K562 (cell line): ENCODE measurements at regions not wholly inside any gene's neighbourhood (a gene's known extent, or its start where the extent isn't known, plus 50 kb on each side); places are given as distances from the start of the nearest gene placed in this dataset.

Experiments
- ATAC-seq: fragments of 200-7000 bp; cut with Tn5 transposase; 3 replicates; pipeline ENCODE4 v1.9.1; 2020; ENCODE audit warnings: moderate library complexity
- BruUV-seq: library from RNA; stranded (reverse); fragments of 400-500 nt; replicated peaks from 2 replicates; lab custom pipeline; 2021; lab: Mats Ljungman, UMichigan
- CTCF ChIA-PET: fragments of 300-600 bp; formaldehyde crosslinking; extraction: SDS; loops from one replicate; lab custom pipeline; 2021; ENCODE audit warnings: low intra/inter-chr PET ratio; lab: Yijun Ruan, JAX
- POLR2A ChIA-PET: fragments of 300-600, 350-650 bp; sonication (Branson Sonifier 250); formaldehyde crosslinking; extraction: SDS; loops from one replicate; lab custom pipeline; 2021; ENCODE audit warnings: antibody characterized with exemption, inconsistent platforms; lab: Yijun Ruan, JAX
- DNase-seq, 4 experiments: peaks; one replicate each; pipeline versions ENCODE4 v3.0.0 to v3.0.0-alpha.2; 2011 to 2018; ENCODE audit warnings: low spot score in 3 of 4, mixed read lengths in 3 of 4; ENCODE audit errors: extremely low read depth in 1 of 4
- FAIRE-seq: peaks from 2 replicates; lab custom pipeline; 2011; peaks lifted over from hg19 to GRCh38; lab: Jason Lieb, UNC
- H2AFZ ChIP-seq: 2 replicates; pipeline ENCODE4 v1.6.0; 2011; ENCODE audit warnings: low read depth, low read length, control low read depth, inconsistent platforms
- H3K27ac ChIP-seq: fragments of 200-600 bp; 3 replicates; pipeline ENCODE4 v1.8.0; 2011; ENCODE audit warnings: low read depth, mild to moderate bottlenecking, control low read depth, inconsistent platforms, low read length, moderate library complexity, mixed read lengths; ENCODE audit errors: extremely low read depth
- H3K27me3 ChIP-seq, 2 experiments: fragments of 300-600 bp in 1 of 2; 2 replicates in 1 of 2; 3 replicates in 1 of 2; pipeline versions ENCODE4 v1.6.0 to v1.8.0; 2011; ENCODE audit warnings: inconsistent platforms in 2 of 2, low read length in 2 of 2, mild to moderate bottlenecking in 1 of 2, mixed read lengths in 1 of 2, moderate library complexity in 1 of 2; ENCODE audit not compliant: control insufficient read depth in 2 of 2, insufficient read depth in 2 of 2
- H3K36me3 ChIP-seq: fragments of 300-600 bp; 3 replicates; pipeline ENCODE4 v1.8.0; 2011; ENCODE audit warnings: mild to moderate bottlenecking, low read length, inconsistent platforms; ENCODE audit not compliant: control insufficient read depth, insufficient read depth
- H3K4me1 ChIP-seq, 2 experiments: fragments of 200-600 bp in 1 of 2; replicated peaks in 1 of 2; 2 replicates in 1 of 2; 3 replicates in 1 of 2; pipeline versions ENCODE4 v1.5.1 to v1.8.0; 2011; ENCODE audit warnings: inconsistent platforms in 2 of 2, low read length in 2 of 2, mild to moderate bottlenecking in 1 of 2, mixed read lengths in 1 of 2, moderate library complexity in 1 of 2; ENCODE audit not compliant: control insufficient read depth in 2 of 2, insufficient read depth in 2 of 2
- H3K4me2 ChIP-seq: 2 replicates; pipeline ENCODE4 v1.6.1; 2011; ENCODE audit warnings: low read length, control low read depth, inconsistent platforms, mixed read lengths; ENCODE audit not compliant: insufficient read depth
- H3K4me3 ChIP-seq: fragments of 200-600 bp; sonication (generic), shearing (Covaris generic); 2 replicates; pipeline ENCODE4 v1.5.1; 2016; ENCODE audit warnings: control low read depth, inconsistent platforms
- H3K79me2 ChIP-seq: fragments of 200-600 bp; 3 replicates; pipeline ENCODE4 v1.8.0; 2011; ENCODE audit warnings: low read length, inconsistent platforms; ENCODE audit not compliant: control insufficient read depth, insufficient read depth
- H3K9ac ChIP-seq, 2 experiments: 2 replicates each; pipeline versions ENCODE4 v1.6.0 to v1.6.1; 2011; ENCODE audit warnings: low read depth in 2 of 2, low read length in 2 of 2, control low read depth in 1 of 2, inconsistent platforms in 1 of 2, mild to moderate bottlenecking in 1 of 2, mixed read lengths in 1 of 2; ENCODE audit not compliant: insufficient read depth in 1 of 2
- H3K9me1 ChIP-seq: one replicate; pipeline ENCODE4 v1.6.0; 2011; ENCODE audit warnings: inconsistent platforms, mild to moderate bottlenecking, low read length, moderate library complexity; ENCODE audit not compliant: control insufficient read depth, insufficient read depth
- H3K9me3 ChIP-seq: replicated peaks from 2 replicates; pipeline ENCODE4 v1.5.1; 2011; ENCODE audit warnings: low read depth, low read length, inconsistent platforms; ENCODE audit not compliant: control insufficient read depth, insufficient read depth
- H4K20me1 ChIP-seq: replicated peaks from 2 replicates; pipeline ENCODE4 v1.6.1; 2011; ENCODE audit warnings: low read length, inconsistent platforms, mixed read lengths; ENCODE audit not compliant: control insufficient read depth, insufficient read depth
- FOXP1 ChIP-seq: sonication (generic); formaldehyde crosslinking; IDR thresholded peaks from 2 replicates; pipeline ENCODE4 v1.8.0; 2022; ENCODE audit warnings: mild to moderate bottlenecking, missing genetic modification reagents
- KLF16 ChIP-seq: IDR thresholded peaks from 2 replicates; pipeline ENCODE4 v1.6.1; 2016; ENCODE audit warnings: antibody characterized with exemption
- MNT ChIP-seq, 2 experiments: fragments of 450-650 bp; conservative IDR thresholded peaks; 2 replicates each; pipeline ENCODE4 v1.6.1; 2017; ENCODE audit warnings: mild to moderate bottlenecking in 2 of 2, moderate library complexity in 2 of 2
- POLR2H ChIP-seq: IDR thresholded peaks from 2 replicates; pipeline ENCODE4 v1.6.1; 2016; ENCODE audit warnings: missing genetic modification characterization, low read depth, mild to moderate bottlenecking, control low read depth, missing compliant biosample characterization, moderate library complexity
- SREBF2 ChIP-seq: sonication (generic); formaldehyde crosslinking; IDR thresholded peaks from 2 replicates; pipeline ENCODE4 v1.4.0; 2020; ENCODE audit warnings: mild to moderate bottlenecking, missing genetic modification reagents
- ZNF133 ChIP-seq: fragments of 250-450 bp; sonication (Bioruptor Pico); IDR thresholded peaks from 2 replicates; pipeline ENCODE4 v1.4.0; 2020; ENCODE audit warnings: mild to moderate bottlenecking
- ZNF347 ChIP-seq: fragments of 450-650 bp; formaldehyde crosslinking; IDR thresholded peaks from 2 replicates; pipeline ENCODE4 v1.4.0; 2020; ENCODE audit warnings: low read depth, mild to moderate bottlenecking, moderate library complexity
- ZNF408 ChIP-seq: fragments of 250-450 bp; sonication (Bioruptor Pico); IDR thresholded peaks from 2 replicates; pipeline ENCODE4 v1.4.0; 2020; ENCODE audit warnings: low read depth, mild to moderate bottlenecking, moderate library complexity
- WGBS: fragments of 100-300 bp; shearing (Covaris generic); methylation state at CpG from one replicate; pipeline ENCODE4 v1.1.6; 2016; ENCODE audit warnings: low coverage, mixed read lengths; ENCODE audit not compliant: insufficient coverage; ENCODE audit errors: missing lambda C conversion rate; 5-methylcytosine and 5-hydroxymethylcytosine counted together
- in situ Hi-C: fragments of 300-500 bp; cut with MboI; formaldehyde crosslinking; loops from 4 replicates; pipeline ENCODE4 v1.15.0; 2018; ENCODE audit warnings: inconsistent platforms, mixed read lengths
- intact Hi-C: fragments of 100-400 bp; cut with micrococcal nuclease; formaldehyde crosslinking; loops from 2 replicates; pipeline ENCODE4 v1.14.2; 2022
- TF ChIP-seq, protein P1 (sequence below): fragments of 200-800 bp; sonication (Bioruptor generic); IDR thresholded peaks from 2 replicates; pipeline ENCODE4 v1.6.1; 2016; ENCODE audit warnings: missing genetic modification characterization, missing compliant biosample characterization

- TF ChIP-seq ZNF408, result no peak
Observed at GRCh38 chr10:130862122-130862521, 449.4 kb downstream of the TCERG1L start (continued).

DNA sequence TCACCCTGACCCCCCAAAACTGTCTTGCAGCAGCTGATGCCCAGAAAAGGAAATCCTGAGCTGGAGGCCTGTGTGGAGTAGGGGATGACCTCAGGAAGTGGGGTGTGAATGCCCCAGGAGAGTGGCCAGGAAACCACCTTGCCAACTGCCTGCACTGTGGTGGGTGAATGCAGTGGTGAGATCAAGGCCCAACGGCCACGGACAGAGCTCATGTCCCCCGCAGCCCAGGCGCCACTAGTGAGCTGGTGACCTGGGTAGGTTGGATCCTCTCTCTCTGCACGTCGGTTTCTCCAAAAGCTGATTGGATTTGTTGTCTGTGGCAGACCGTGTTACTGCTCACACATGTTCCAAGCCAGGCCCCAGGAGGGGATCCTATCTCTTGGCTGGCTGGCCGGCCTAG lies 448.9 kb downstream of the TCERG1L start:
- Histone ChIP-seq H4K20me1 (no peaks in the 10 kb centered on the region), H3K27ac (no peak overlapping the region), H3K4me3 (no peak overlapping the region), H3K9ac (no peak overlapping the region), H3K27me3 (no peaks in the 10 kb centered on the region), H3K4me1 (no peaks in the 10 kb centered on the region), H3K4me2 (no peak overlapping the region), H3K36me3 (no peaks in the 10 kb centered on the region), H3K9me1 (no peaks in the 10 kb centered on the region), H3K9me3 (no peaks in the 10 kb centered on the region), H2AFZ (no peak overlapping the region), H3K79me2 (no peaks in the 10 kb centered on the region)
- TF ChIP-seq SREBF2 (CRISPR knock-in tag), result no peak
- TF ChIP-seq, protein P1, sequence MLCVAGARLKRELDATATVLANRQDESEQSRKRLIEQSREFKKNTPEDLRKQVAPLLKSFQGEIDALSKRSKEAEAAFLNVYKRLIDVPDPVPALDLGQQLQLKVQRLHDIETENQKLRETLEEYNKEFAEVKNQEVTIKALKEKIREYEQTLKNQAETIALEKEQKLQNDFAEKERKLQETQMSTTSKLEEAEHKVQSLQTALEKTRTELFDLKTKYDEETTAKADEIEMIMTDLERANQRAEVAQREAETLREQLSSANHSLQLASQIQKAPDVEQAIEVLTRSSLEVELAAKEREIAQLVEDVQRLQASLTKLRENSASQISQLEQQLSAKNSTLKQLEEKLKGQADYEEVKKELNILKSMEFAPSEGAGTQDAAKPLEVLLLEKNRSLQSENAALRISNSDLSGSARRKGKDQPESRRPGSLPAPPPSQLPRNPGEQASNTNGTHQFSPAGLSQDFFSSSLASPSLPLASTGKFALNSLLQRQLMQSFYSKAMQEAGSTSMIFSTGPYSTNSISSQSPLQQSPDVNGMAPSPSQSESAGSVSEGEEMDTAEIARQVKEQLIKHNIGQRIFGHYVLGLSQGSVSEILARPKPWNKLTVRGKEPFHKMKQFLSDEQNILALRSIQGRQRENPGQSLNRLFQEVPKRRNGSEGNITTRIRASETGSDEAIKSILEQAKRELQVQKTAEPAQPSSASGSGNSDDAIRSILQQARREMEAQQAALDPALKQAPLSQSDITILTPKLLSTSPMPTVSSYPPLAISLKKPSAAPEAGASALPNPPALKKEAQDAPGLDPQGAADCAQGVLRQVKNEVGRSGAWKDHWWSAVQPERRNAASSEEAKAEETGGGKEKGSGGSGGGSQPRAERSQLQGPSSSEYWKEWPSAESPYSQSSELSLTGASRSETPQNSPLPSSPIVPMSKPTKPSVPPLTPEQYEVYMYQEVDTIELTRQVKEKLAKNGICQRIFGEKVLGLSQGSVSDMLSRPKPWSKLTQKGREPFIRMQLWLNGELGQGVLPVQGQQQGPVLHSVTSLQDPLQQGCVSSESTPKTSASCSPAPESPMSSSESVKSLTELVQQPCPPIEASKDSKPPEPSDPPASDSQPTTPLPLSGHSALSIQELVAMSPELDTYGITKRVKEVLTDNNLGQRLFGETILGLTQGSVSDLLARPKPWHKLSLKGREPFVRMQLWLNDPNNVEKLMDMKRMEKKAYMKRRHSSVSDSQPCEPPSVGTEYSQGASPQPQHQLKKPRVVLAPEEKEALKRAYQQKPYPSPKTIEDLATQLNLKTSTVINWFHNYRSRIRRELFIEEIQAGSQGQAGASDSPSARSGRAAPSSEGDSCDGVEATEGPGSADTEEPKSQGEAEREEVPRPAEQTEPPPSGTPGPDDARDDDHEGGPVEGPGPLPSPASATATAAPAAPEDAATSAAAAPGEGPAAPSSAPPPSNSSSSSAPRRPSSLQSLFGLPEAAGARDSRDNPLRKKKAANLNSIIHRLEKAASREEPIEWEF (CRISPR knock-in tag), result no peak
- no peak for TF ChIP-seq ZNF133
- TF ChIP-seq ZNF347, result no peak
- TF ChIP-seq KLF16, result no peak
- TF ChIP-seq POLR2H (tag), result no peak
- no peak for TF ChIP-seq FOXP1 (CRISPR knock-in tag)
- TF ChIP-seq MNT (conservative IDR thresholded peaks at IDR 0.05), result no peak
- 0% methylated on average over 4 of the region's 8 CpGs for WGBS
- in situ Hi-C loops, result no loop called here
- ATAC-seq, result no peak
- BruUV-seq, result no TSS peak
- FAIRE-seq, result no peak
- no peak for DNase-seq
- intact Hi-C loops, result no loop called here
- ChIA-PET CTCF (no interaction called here), POLR2A (no interaction called here)
